ENCODE measurements at regions not wholly inside any gene's neighbourhood (a gene's known extent, or its start where the extent isn't known, plus 50 kb on each side); places are given as distances from the start of the nearest gene placed in this dataset.

DNA sequence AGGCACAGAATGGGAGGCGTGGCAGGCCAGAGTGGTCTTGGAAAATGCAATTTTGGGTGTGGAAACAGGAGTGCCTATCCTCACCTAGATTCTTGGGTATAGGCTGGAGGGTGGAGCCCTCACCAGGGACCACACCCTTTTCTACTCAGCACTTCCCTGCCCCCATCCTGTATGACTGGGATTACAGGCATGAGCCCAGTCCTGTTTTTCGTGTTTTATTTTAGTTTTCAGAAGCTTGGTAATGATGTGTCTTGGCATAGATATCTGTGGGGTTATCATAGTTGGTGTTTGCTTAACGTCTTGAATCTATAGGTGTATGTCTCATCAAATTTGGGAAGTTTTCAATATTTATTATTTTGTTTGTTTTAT, 248.7 kb upstream of the CBLB start:
- FAIRE-seq (no peak), ATAC-seq (no peak), DNase-seq (no peak)
- intact Hi-C loops (cut with DNase I), result no loop called here
- no peak overlapping the region for H3K4me3 ChIP-seq
- no peaks in the 10 kb centered on the region for H3K36me3 ChIP-seq
- H3K9me3 ChIP-seq, result no peaks in the 10 kb centered on the region
- TF ChIP-seq, protein P1, sequence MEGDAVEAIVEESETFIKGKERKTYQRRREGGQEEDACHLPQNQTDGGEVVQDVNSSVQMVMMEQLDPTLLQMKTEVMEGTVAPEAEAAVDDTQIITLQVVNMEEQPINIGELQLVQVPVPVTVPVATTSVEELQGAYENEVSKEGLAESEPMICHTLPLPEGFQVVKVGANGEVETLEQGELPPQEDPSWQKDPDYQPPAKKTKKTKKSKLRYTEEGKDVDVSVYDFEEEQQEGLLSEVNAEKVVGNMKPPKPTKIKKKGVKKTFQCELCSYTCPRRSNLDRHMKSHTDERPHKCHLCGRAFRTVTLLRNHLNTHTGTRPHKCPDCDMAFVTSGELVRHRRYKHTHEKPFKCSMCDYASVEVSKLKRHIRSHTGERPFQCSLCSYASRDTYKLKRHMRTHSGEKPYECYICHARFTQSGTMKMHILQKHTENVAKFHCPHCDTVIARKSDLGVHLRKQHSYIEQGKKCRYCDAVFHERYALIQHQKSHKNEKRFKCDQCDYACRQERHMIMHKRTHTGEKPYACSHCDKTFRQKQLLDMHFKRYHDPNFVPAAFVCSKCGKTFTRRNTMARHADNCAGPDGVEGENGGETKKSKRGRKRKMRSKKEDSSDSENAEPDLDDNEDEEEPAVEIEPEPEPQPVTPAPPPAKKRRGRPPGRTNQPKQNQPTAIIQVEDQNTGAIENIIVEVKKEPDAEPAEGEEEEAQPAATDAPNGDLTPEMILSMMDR (IDR thresholded peaks at IDR 0.05), result no peak
- no peaks in the 10 kb centered on the region for H3K27me3 ChIP-seq
- no peak overlapping the region for H3K27ac ChIP-seq
- 52 to 63% methylated on average over 3 of the region's 3 CpGs for WGBS, 2 donors
- no peaks in the 10 kb centered on the region for H3K4me1 ChIP-seq

DNA sequence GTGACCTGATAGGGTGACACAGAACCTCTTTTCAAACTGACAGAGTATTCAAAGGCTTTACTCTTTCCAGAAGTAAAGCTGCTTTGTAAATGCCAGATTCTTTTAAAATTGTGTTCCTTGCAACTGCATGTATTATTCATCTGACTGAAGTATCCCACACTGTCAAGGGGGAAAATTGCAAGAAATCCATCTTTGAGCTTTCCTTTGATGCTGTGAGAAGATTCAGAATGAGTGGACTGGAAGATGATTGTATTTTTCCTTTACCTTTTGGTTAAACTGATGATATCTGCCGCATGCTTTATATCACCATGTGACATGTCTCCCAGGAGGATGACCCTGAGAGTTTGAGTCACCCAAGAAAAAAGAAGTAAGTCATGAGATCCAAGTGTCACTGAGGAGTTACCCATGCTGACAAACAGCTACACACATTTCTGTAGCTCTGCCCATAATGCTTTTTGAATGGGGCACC, 250.8 kb upstream of the CBLB start:
- Histone ChIP-seq H3K4me1 (no peaks in the 10 kb centered on the region), H3K36me3 (no peaks in the 10 kb centered on the region), H3K27me3 (no peaks in the 10 kb centered on the region), H3K4me3 (no peak overlapping the region), H3K27ac (no peak overlapping the region), H3K9me3 (no peaks in the 10 kb centered on the region)
- ATAC-seq (peak in 2 of 4 donors; percentile 22 to 47), FAIRE-seq (no peak), DNase-seq (no peak)
- TF ChIP-seq, protein P1 (IDR thresholded peaks at IDR 0.05), result no peak
- 57 to 77% methylated on average over 1 of the region's 1 CpG for WGBS, 2 donors
- intact Hi-C loops (cut with DNase I), result no loop called here

DNA sequence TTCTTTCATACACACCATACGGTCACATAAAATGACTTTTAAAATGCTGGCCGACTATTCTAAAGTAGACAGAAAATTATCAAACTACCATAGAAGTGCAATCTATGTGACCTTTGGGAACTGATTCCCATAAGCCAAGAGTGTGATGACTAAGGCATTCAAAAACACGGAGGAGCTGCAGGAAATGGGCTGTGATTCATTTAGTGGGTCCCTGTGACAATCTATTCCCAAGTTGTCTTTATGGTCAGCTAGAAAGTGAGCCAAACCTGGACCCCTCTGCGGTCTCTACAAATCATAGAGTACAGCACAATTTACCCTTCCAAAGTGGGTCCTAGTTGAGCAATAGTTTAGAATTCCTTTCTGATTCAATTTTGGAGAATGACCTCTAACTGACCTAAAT, 251.5 kb upstream of the CBLB start:
- Histone ChIP-seq H3K4me3 (no peak overlapping the region), H3K4me1 (no peaks in the 10 kb centered on the region), H3K27me3 (no peaks in the 10 kb centered on the region), H3K27ac (no peak overlapping the region), H3K36me3 (no peaks in the 10 kb centered on the region), H3K9me3 (no peaks in the 10 kb centered on the region)
- TF ChIP-seq, protein P1 (IDR thresholded peaks at IDR 0.05), result no peak
- intact Hi-C loops (cut with DNase I), result no loop called here
- DNase-seq, result no peak
- no peak for FAIRE-seq
- 58 to 60% methylated on average over 4 of the region's 4 CpGs for WGBS, 2 donors
- no peak for ATAC-seq

DNA sequence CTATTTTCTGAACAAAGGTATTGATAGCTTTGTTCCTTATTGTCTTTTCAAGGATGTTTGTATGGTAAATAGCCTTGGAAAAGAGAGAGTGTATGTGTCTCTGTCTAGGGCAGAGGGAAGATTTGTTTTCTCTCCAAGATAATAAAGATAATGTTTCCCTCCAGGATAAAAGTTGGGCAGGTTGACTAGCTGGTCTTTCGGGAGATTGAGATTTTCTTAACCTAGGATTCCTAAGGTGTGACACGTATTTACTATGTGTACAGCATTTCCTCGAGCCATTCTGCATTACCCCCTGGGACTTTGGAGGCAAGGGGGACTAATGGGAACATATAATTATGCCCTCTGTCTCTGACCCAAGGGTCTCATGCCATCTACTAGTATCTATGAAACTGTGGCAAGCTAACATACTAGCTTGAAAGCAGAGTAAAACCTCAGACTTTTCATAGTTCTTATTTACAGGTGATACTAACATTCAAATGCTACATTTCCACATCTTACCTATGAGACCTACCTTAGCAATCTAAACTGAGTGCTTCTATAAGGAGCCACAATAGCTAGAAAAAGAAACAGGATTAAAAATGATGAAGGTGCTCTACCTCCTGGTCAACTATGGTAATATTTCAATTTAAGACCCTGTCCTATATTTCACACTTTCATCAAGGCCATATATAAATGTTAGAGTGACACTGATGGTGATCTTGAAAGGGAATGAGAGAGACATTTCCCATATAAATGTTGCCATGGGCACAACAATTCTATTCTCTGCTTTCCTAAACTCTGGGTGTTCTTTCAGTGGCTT, 252.9 kb upstream of the CBLB start:
- no peak for DNase-seq
- no peak overlapping the region for H3K27ac ChIP-seq
- ATAC-seq, result no peak
- intact Hi-C loops (cut with DNase I), result no loop called here
- no peak overlapping the region for H3K4me3 ChIP-seq
- FAIRE-seq, result no peak
- no peaks in the 10 kb centered on the region for H3K4me1 ChIP-seq
- H3K36me3 ChIP-seq, result no peaks in the 10 kb centered on the region
- no peaks in the 10 kb centered on the region for H3K27me3 ChIP-seq
- TF ChIP-seq, protein P1 (IDR thresholded peaks at IDR 0.05), result no peak
- 35 to 47% methylated on average over 3 of the region's 3 CpGs for WGBS, 2 donors
- no peaks in the 10 kb centered on the region for H3K9me3 ChIP-seq

DNA sequence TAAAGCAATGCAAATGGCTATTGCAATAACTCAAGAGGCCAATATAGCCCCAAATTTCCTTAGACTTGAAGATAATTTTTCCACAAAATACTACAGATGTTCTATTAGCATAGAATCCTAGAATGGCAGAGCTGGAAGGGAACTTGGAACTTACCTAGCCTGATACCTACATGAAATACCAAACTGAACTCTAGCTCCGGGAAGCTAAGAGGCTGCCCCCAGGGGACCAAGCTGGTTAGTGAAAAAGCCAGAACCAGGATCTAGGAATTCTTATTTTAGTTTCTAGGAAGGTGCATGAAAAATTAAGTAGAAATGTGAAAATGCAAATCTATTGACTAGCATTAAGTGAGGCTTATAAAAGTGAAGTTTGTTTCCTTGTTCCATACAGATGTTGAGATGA, 256.0 kb upstream of the CBLB start:
- no peak overlapping the region for H3K4me3 ChIP-seq
- H3K36me3 ChIP-seq, result no peaks in the 10 kb centered on the region
- WGBS, 2 donors, result 41 to 49% methylated on average over 1 of the region's 1 CpG
- H3K27ac ChIP-seq, result no peak overlapping the region
- H3K9me3 ChIP-seq, result no peaks in the 10 kb centered on the region
- H3K4me1 ChIP-seq, result no peaks in the 10 kb centered on the region
- intact Hi-C loops (cut with DNase I), result no loop called here
- DNase-seq (no peak), FAIRE-seq (no peak), ATAC-seq (no peak)
- H3K27me3 ChIP-seq, result no peaks in the 10 kb centered on the region
- TF ChIP-seq, protein P1 (IDR thresholded peaks at IDR 0.05), result no peak

Measured in pancreas (tissue), 10 donors.